ENCODE measurements at regions not wholly inside any gene's neighbourhood (a gene's known extent, or its start where the extent isn't known, plus 50 kb on each side); places are given as distances from the start of the nearest gene placed in this dataset.

DNA sequence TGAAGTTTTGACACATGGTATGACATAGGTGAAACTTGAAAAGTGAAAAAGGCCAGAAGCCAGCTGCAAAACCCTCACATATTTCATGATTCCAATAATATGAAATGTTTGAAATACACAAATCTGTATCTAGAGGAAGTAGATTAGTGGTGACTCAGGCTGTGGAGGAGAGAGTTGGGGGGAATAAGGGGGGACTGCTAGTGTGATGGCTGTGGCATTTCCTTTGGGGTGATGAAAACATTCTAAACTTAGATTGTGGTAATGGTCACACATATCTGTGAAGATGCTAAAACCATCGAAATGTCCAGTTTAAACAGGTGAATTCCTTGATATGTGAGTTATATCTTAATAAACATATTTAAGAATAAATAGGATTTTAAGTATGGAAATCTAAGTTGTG is 343.5 kb upstream of the SFRP2 start:
- WGBS, 2 experiments (ENCODE audit: extremely low coverage in 1 of 2, insufficient coverage in 1 of 2, insufficient read length in 1 of 2, insufficient replicate concordance in 2 of 2, low coverage in 1 of 2, low lambda C conversion rate in 2 of 2, missing lambda C conversion rate in 1 of 2): 91% methylated on average over 1 of the region's 1 CpG; no CpG with 5 or more reads in 1 of the 2 experiments
- Histone ChIP-seq H3K23ac (ENCODE audit: insufficient read length) (no peak overlapping the region), H3K9me3 (ENCODE audit: insufficient read depth in 2 of 2, low read depth in 1 of 2, low read length in 1 of 2) (no peaks in the 10 kb centered on the region), H3K4me1 (replicated peaks in 1 of 4; ENCODE audit: control insufficient read depth in 3 of 4, insufficient read depth in 4 of 4, low read length in 3 of 4) (peaks cover 0 to 5% (median 3%) of the 10 kb centered on the region in 4 experiments; a peak in 1 of 7 replicates), H2AK5ac (ENCODE audit: low read depth, low read length) (no peak overlapping the region), H4K8ac (ENCODE audit: extremely low read depth, insufficient read depth, low read length) (no peak overlapping the region), H4K5ac (ENCODE audit: insufficient read length, low read depth, low read length) (no peak overlapping the region), H2BK5ac (ENCODE audit: low read depth, low read length) (no peak overlapping the region), H4K91ac (replicated peaks; ENCODE audit: insufficient read length, low read length) (no peak overlapping the region), H3K4ac (replicated peaks; ENCODE audit: insufficient read length, low read depth, low read length) (no peak overlapping the region), H3K79me2 (ENCODE audit: control insufficient read depth in 1 of 2, insufficient read depth in 2 of 2, low read length in 2 of 2) (no peaks in the 10 kb centered on the region), H2BK12ac (ENCODE audit: low read depth, low read length) (no peak overlapping the region), H3K4me3 (ENCODE audit: extremely low read depth in 1 of 4, insufficient read depth in 2 of 4, low read depth in 3 of 4, low read length in 4 of 4) (no peak overlapping the region), H2BK120ac (replicated peaks; ENCODE audit: low read depth, low read length) (no peak overlapping the region), H2AFZ (ENCODE audit: low read length) (no peak overlapping the region), H3K4me2 (ENCODE audit: insufficient read depth in 1 of 2, low read depth in 2 of 2, low read length in 2 of 2) (no peak overlapping the region), H3K27ac (ENCODE audit: low read depth, low read length) (no peak overlapping the region), H3K23me2 (ENCODE audit: low read depth, low read length) (no peaks in the 10 kb centered on the region), H3K56ac (replicated peaks; ENCODE audit: insufficient read length, low read depth, low read length) (no peak overlapping the region), H3K14ac (ENCODE audit: insufficient read length) (no peak overlapping the region), H2BK20ac (ENCODE audit: low read length) (no peak overlapping the region), H2BK15ac (ENCODE audit: low read length) (no peak overlapping the region), H3K27me3 (replicated peaks in 1 of 4; ENCODE audit: control insufficient read depth in 3 of 4, extremely low read depth in 1 of 4, insufficient read depth in 3 of 4, low read length in 3 of 4) (no peaks in the 10 kb centered on the region), H4K20me1 (replicated peaks in 1 of 2; ENCODE audit: control insufficient read depth in 1 of 2, insufficient read depth in 2 of 2, low read length in 2 of 2) (no peaks in the 10 kb centered on the region), H3K9ac (replicated peaks in 1 of 4; ENCODE audit: extremely low read depth in 1 of 4, low read depth in 3 of 4, low read length in 3 of 4) (no peak overlapping the region), H3K79me1 (ENCODE audit: low read depth, low read length) (no peaks in the 10 kb centered on the region), H3K36me3 (ENCODE audit: control insufficient read depth in 2 of 4, insufficient read depth in 4 of 4, low read length in 3 of 4) (no peaks in the 10 kb centered on the region), H3K18ac (ENCODE audit: extremely low read depth, low read length) (no peak overlapping the region)
- DNase-seq (ENCODE audit: low read depth in 1 of 2, low spot score in 2 of 2) (no peak), FAIRE-seq (no peak)
- CTCF ChIA-PET (ENCODE audit: partially characterized antibody): no interaction called here
- POLR2A ChIA-PET (ENCODE audit: partially characterized antibody): no interaction called here
- no peak for TF ChIP-seq SIN3A (conservative IDR thresholded peaks at IDR 0.05 in 1 of 2, IDR thresholded peaks at IDR 0.05 in 1 of 2; ENCODE audit: low read depth in 1 of 2, low read length in 2 of 2)
- no peak for TF ChIP-seq JUND (IDR thresholded peaks at IDR 0.05; ENCODE audit: low read length)
- TF ChIP-seq KDM1A (IDR thresholded peaks at IDR 0.05; ENCODE audit: borderline replicate concordance, low read length): no peak
- TF ChIP-seq SUZ12 (IDR thresholded peaks at IDR 0.05; ENCODE audit: low read length): no peak

Data from H1 (cell line).